ENCODE measurements at regions not wholly inside any gene's neighbourhood (a gene's known extent, or its start where the extent isn't known, plus 50 kb on each side); places are given as distances from the start of the nearest gene placed in this dataset.

DNA sequence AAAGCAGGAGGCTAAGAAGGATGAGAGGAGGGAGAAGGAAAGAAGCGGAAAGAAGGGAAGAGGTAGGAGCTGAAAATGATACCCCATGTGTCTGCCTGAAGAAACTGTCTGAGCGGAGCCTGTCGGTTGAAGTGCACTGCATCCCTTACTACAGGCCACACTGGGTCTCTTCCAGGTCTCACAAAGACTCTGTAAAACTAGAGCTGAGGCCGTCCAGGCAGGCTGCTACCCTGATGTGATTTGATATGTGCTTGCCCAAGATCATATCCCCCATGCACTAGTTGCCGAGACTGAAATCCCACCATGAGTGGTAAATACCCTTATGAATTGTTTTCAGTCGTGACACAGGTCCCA is 134.4 kb downstream of the MAIP1 start:
- no peak for DNase-seq (ENCODE audit: low read depth)
- TF ChIP-seq CTCF (IDR thresholded peaks at IDR 0.05; ENCODE audit: control insufficient read depth, insufficient read depth, low read depth, low read length, missing control alignments), result no peak
- H3K4me3 ChIP-seq (ENCODE audit: control insufficient read depth, low read depth, low read length), result no peak overlapping the region

DNA sequence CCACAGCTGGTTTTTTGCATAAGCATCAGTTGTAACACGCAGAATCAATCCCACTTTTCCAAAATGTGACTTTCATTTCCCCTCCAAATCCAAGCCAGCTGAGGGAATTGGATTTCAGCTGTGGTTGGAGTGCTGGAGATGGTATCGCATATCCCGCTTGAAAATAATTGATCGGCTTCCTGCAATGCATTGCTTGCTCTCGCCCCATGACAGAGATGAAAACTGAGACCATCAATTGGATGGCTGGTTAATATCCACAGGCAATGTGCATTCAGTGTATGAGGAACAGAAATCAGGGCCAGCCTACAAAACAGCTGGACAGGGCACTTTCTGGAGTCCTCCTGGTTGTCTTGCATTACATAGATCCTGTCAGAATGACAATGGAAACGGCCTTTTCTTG is 135.3 kb downstream of the MAIP1 start:
- TF ChIP-seq CTCF (IDR thresholded peaks at IDR 0.05; ENCODE audit: control insufficient read depth, insufficient read depth, low read depth, low read length, missing control alignments), result no peak
- no peak overlapping the region for H3K4me3 ChIP-seq (ENCODE audit: control insufficient read depth, low read depth, low read length)
- DNase-seq (ENCODE audit: low read depth), result no peak

DNA sequence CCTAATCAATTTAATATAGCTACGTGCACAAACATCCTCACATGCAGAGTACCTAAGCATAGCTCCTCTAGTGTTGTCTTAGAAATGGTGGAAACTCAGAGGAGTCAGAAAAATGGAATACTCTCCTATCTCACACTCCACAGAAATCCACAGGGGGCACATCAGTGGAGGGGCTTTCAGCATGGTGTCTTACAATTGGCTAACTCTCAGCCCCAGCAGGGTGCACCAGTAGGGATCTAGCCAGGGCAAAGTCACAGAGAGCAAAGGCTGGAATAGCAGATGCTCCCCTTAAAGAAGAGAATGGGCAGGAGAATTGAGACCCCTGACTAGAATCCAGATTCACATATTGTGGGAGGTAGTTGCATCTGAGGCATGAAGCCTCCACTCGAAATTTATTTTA is 135.7 kb downstream of the MAIP1 start:
- DNase-seq (ENCODE audit: low read depth), result no peak
- H3K4me3 ChIP-seq (ENCODE audit: control insufficient read depth, low read depth, low read length), result no peak overlapping the region
- no peak for TF ChIP-seq CTCF (IDR thresholded peaks at IDR 0.05; ENCODE audit: control insufficient read depth, insufficient read depth, low read depth, low read length, missing control alignments)

GRCh38 chr2:200092235-200092634 is 136.9 kb downstream of the MAIP1 start:
- no peak for DNase-seq (ENCODE audit: low read depth)
- no peak for TF ChIP-seq CTCF (IDR thresholded peaks at IDR 0.05; ENCODE audit: control insufficient read depth, insufficient read depth, low read depth, low read length, missing control alignments)
- H3K4me3 ChIP-seq (ENCODE audit: control insufficient read depth, low read depth, low read length), result no peak overlapping the region

DNA sequence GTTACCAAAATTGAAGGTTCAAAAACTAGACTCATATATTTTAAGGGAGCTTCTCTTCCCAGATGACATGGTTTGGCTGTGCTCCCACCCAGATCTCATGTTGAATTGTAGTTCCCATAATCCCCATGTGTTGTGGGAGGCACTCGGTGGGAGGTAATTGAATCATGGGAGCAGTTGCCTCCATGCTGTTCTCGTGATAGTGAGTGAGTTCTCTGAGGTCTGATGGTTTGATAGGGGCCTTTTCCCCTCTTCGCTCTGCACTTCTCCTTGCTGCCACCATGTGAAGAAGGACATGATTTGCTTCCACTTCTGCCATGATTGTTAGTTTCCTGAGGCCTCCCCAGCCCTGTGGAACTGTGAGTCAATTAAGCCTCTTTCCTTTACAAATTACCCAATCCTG is 140.1 kb downstream of the MAIP1 start:
- no peak for DNase-seq (ENCODE audit: low read depth)
- H3K4me3 ChIP-seq (ENCODE audit: control insufficient read depth, low read depth, low read length), result no peak overlapping the region
- no peak for TF ChIP-seq CTCF (IDR thresholded peaks at IDR 0.05; ENCODE audit: control insufficient read depth, insufficient read depth, low read depth, low read length, missing control alignments)

GRCh38 chr2:200099256-200099655 is 143.9 kb downstream of the MAIP1 start:
- TF ChIP-seq CTCF (IDR thresholded peaks at IDR 0.05; ENCODE audit: control insufficient read depth, insufficient read depth, low read depth, low read length, missing control alignments), result no peak
- no peak for DNase-seq (ENCODE audit: low read depth)
- H3K4me3 ChIP-seq (ENCODE audit: control insufficient read depth, low read depth, low read length), result no peak overlapping the region

- TF ChIP-seq CTCF (IDR thresholded peaks at IDR 0.05; ENCODE audit: control insufficient read depth, insufficient read depth, low read depth, low read length, missing control alignments), result no peak
- H3K4me3 ChIP-seq (ENCODE audit: control insufficient read depth, low read depth, low read length), result no peak overlapping the region
- no peak for DNase-seq (ENCODE audit: low read depth)
Measured at GRCh38 chr2:200100027-200100426, 144.6 kb downstream of the MAIP1 start.

All from AG09309 (cell line).